Activated CD4-positive, alpha-beta T cell treated with anti-CD3 and anti-CD28 coated beads for 36 hours (primary cell): ENCODE measurements at regions not wholly inside any gene's neighbourhood (a gene's known extent, or its start where the extent isn't known, plus 50 kb on each side); places are given as distances from the start of the nearest gene placed in this dataset.

Experiments
- ATAC-seq: fragments of 200-7000 bp; cut with Tn5 transposase; one replicate; pipeline ENCODE4 v1.10.0; 2021; ENCODE audit warnings: mild to moderate bottlenecking, moderate library complexity
- CTCF ChIA-PET: fragments of 350-600 bp; sonication (Branson Sonifier 250); formaldehyde crosslinking; loops from one replicate; lab custom pipeline; 2021; ENCODE audit warnings: antibody characterized with exemption; lab: Charles Lee
- POLR2A ChIA-PET: fragments of 350-600 bp; sonication (Branson Sonifier 250); formaldehyde crosslinking; loops from one replicate; lab custom pipeline; 2021; ENCODE audit warnings: antibody characterized with exemption, inconsistent platforms; lab: Charles Lee
- DNase-seq: peaks from one replicate; pipeline ENCODE4 v3.0.0-alpha.2; 2020
- H3K27ac Mint-ChIP-seq: one replicate; pipeline ENCODE4 v1.8.0; 2021; ENCODE audit warnings: mixed read lengths
- H3K27me3 Mint-ChIP-seq: one replicate; pipeline ENCODE4 v1.8.0; 2021; ENCODE audit warnings: mixed read lengths
- H3K36me3 Mint-ChIP-seq: one replicate; pipeline ENCODE4 v1.8.0; 2021; ENCODE audit warnings: low read depth, mixed read lengths
- H3K4me1 Mint-ChIP-seq: one replicate; pipeline ENCODE4 v1.8.0; 2021; ENCODE audit warnings: mixed read lengths
- H3K4me3 Mint-ChIP-seq: one replicate; pipeline ENCODE4 v1.8.0; 2021; ENCODE audit warnings: mild to moderate bottlenecking, moderate library complexity, mixed read lengths
- H3K9me3 Mint-ChIP-seq: one replicate; pipeline ENCODE4 v1.8.0; 2021; ENCODE audit warnings: low read depth, mixed read lengths
- intact Hi-C, 2 experiments: fragments of 100-400 bp; cut with DNase I in 1 of 2; cut with micrococcal nuclease in 1 of 2; formaldehyde crosslinking; loops; one replicate each; pipeline versions ENCODE4 v1.14.2 to v1.15.1; 2022 to 2024; cut with DNase I, micrococcal nuclease

- H3K27me3 Mint-ChIP-seq: peaks cover 14% of the 10 kb centered on the region
- ChIA-PET POLR2A (no interaction called here), CTCF (interaction anchor here (1.2 to 1.5 kb wide), 2 partner anchors 35 to 71 kb away, joined by 3 to 5 read pairs; partner anchors contain the start of gene NECTIN1)
- no peaks in the 10 kb centered on the region for H3K9me3 Mint-ChIP-seq
- H3K4me1 Mint-ChIP-seq: no peaks in the 10 kb centered on the region
- H3K4me3 Mint-ChIP-seq: no peak overlapping the region
- DNase-seq: no peak
- intact Hi-C loops: no loop called here
- no peak overlapping the region for H3K27ac Mint-ChIP-seq
- H3K36me3 Mint-ChIP-seq: no peaks in the 10 kb centered on the region
- ATAC-seq: no peak
Measured at GRCh38 chr11:119800171-119800570, 71.2 kb upstream of the NECTIN1 start.

- CTCF ChIA-PET: interaction anchor here (1.5 kb wide), 1 partner anchor 70 kb away, joined by 3 read pairs; the partner anchor contains the start of gene NECTIN1
- DNase-seq (no peak), ATAC-seq (no peak)
- no peak overlapping the region for H3K4me3 Mint-ChIP-seq
- peaks cover 15% of the 10 kb centered on the region for H3K27me3 Mint-ChIP-seq
- no peaks in the 10 kb centered on the region for H3K36me3 Mint-ChIP-seq
- intact Hi-C loops: no loop called here
- POLR2A ChIA-PET: no interaction called here
- no peak overlapping the region for H3K27ac Mint-ChIP-seq
- H3K4me1 Mint-ChIP-seq: no peaks in the 10 kb centered on the region
- H3K9me3 Mint-ChIP-seq: no peaks in the 10 kb centered on the region
Measured at GRCh38 chr11:119798656-119799055, 69.7 kb upstream of the NECTIN1 start.

- intact Hi-C loops: no loop called here
- ChIA-PET POLR2A (no interaction called here), CTCF (interaction anchor here (0.9 kb wide), 1 partner anchor 311 kb away, joined by 3 read pairs; no protein-coding TSS in a partner anchor)
- no peaks in the 10 kb centered on the region for H3K36me3 Mint-ChIP-seq
- no peak overlapping the region for H3K4me3 Mint-ChIP-seq
- H3K9me3 Mint-ChIP-seq: no peaks in the 10 kb centered on the region
- ATAC-seq: no peak
- no peak overlapping the region for H3K27ac Mint-ChIP-seq
- no peaks in the 10 kb centered on the region for H3K4me1 Mint-ChIP-seq
- no peak for DNase-seq
- H3K27me3 Mint-ChIP-seq: peaks cover 15% of the 10 kb centered on the region
Measured at GRCh38 chr11:119797736-119798135, 68.7 kb upstream of the NECTIN1 start.

- Mint-ChIP-seq H3K4me1 (no peaks in the 10 kb centered on the region), H3K27ac (no peak overlapping the region), H3K4me3 (no peak overlapping the region), H3K9me3 (no peaks in the 10 kb centered on the region), H3K36me3 (no peaks in the 10 kb centered on the region), H3K27me3 (peaks cover 15% of the 10 kb centered on the region)
- ChIA-PET POLR2A (no interaction called here), CTCF (interaction anchor here (0.9 kb wide), 1 partner anchor 312 kb away, joined by 3 read pairs; no protein-coding TSS in a partner anchor)
- intact Hi-C loops: no loop called here
- no peak for ATAC-seq
- DNase-seq: no peak
Measured at GRCh38 chr11:119797123-119797611, 68.2 kb upstream of the NECTIN1 start.

GRCh38 chr11:119796363-119797060, 67.5 kb upstream of the NECTIN1 start:
- POLR2A ChIA-PET: no interaction called here
- Mint-ChIP-seq H3K4me1 (no peaks in the 10 kb centered on the region), H3K4me3 (no peak overlapping the region), H3K9me3 (no peaks in the 10 kb centered on the region), H3K27ac (no peak overlapping the region), H3K27me3 (peaks cover 14% of the 10 kb centered on the region), H3K36me3 (no peaks in the 10 kb centered on the region)
- intact Hi-C loops: no loop called here
- CTCF ChIA-PET: interaction anchor here (0.9 kb wide), 1 partner anchor 312 kb away, joined by 3 read pairs; no protein-coding TSS in a partner anchor
- ATAC-seq (no peak), DNase-seq (no peak)

GRCh38 chr11:119795690-119796089, 66.7 kb upstream of the NECTIN1 start:
- CTCF ChIA-PET: no interaction called here
- POLR2A ChIA-PET: no interaction called here
- intact Hi-C loops: no loop called here
- no peak overlapping the region for H3K27ac Mint-ChIP-seq
- H3K9me3 Mint-ChIP-seq: no peaks in the 10 kb centered on the region
- no peak for ATAC-seq
- no peaks in the 10 kb centered on the region for H3K4me1 Mint-ChIP-seq
- no peaks in the 10 kb centered on the region for H3K36me3 Mint-ChIP-seq
- peaks cover 11% of the 10 kb centered on the region for H3K27me3 Mint-ChIP-seq
- no peak overlapping the region for H3K4me3 Mint-ChIP-seq
- no peak for DNase-seq

GRCh38 chr11:119795231-119795630, 66.2 kb upstream of the NECTIN1 start:
- H3K9me3 Mint-ChIP-seq: no peaks in the 10 kb centered on the region
- H3K36me3 Mint-ChIP-seq: no peaks in the 10 kb centered on the region
- H3K4me1 Mint-ChIP-seq: no peaks in the 10 kb centered on the region
- no peak overlapping the region for H3K4me3 Mint-ChIP-seq
- intact Hi-C loops: no loop called here
- DNase-seq (no peak), ATAC-seq (no peak)
- POLR2A ChIA-PET: no interaction called here
- H3K27me3 Mint-ChIP-seq: peaks cover 11% of the 10 kb centered on the region
- H3K27ac Mint-ChIP-seq: no peak overlapping the region
- CTCF ChIA-PET: no interaction called here

- H3K27me3 Mint-ChIP-seq: peaks cover 11% of the 10 kb centered on the region
- intact Hi-C loops: no loop called here
- no peaks in the 10 kb centered on the region for H3K9me3 Mint-ChIP-seq
- ATAC-seq (no peak), DNase-seq (no peak)
- no peaks in the 10 kb centered on the region for H3K36me3 Mint-ChIP-seq
- CTCF ChIA-PET: no interaction called here
- no peak overlapping the region for H3K27ac Mint-ChIP-seq
- no peak overlapping the region for H3K4me3 Mint-ChIP-seq
- H3K4me1 Mint-ChIP-seq: no peaks in the 10 kb centered on the region
- POLR2A ChIA-PET: no interaction called here
Measured at GRCh38 chr11:119794756-119795155, 65.8 kb upstream of the NECTIN1 start.

GRCh38 chr11:119794141-119794665, 65.2 kb upstream of the NECTIN1 start:
- Mint-ChIP-seq H3K4me1 (no peaks in the 10 kb centered on the region), H3K36me3 (no peaks in the 10 kb centered on the region), H3K4me3 (no peak overlapping the region), H3K9me3 (no peaks in the 10 kb centered on the region), H3K27me3 (peaks cover 11% of the 10 kb centered on the region), H3K27ac (no peak overlapping the region)
- no peak for DNase-seq
- CTCF ChIA-PET: interaction anchor here (0.8 kb wide), 1 partner anchor 9 kb away, joined by 3 read pairs; no protein-coding TSS in a partner anchor
- POLR2A ChIA-PET: interaction anchor here (0.6 kb wide), 1 partner anchor 16 kb away, joined by 4 read pairs; no protein-coding TSS in a partner anchor
- intact Hi-C loops: no loop called here
- no peak for ATAC-seq

GRCh38 chr11:119793335-119793984, 64.5 kb upstream of the NECTIN1 start:
- Mint-ChIP-seq H3K4me3 (no peak overlapping the region), H3K27me3 (peaks cover 5% of the 10 kb centered on the region)
- CTCF ChIA-PET: interaction anchor here (0.8 kb wide), 1 partner anchor 10 kb away, joined by 3 read pairs; no protein-coding TSS in a partner anchor

GRCh38 chr11:119791701-119792151, 62.7 kb upstream of the NECTIN1 start:
- DNase-seq: no peak

More at GRCh38 chr11:119793335-119793984, 64.5 kb upstream of the NECTIN1 start:
- no peak overlapping the region for H3K27ac Mint-ChIP-seq
- DNase-seq: no peak
- H3K4me1 Mint-ChIP-seq: no peaks in the 10 kb centered on the region
- no peak for ATAC-seq
- H3K9me3 Mint-ChIP-seq: no peaks in the 10 kb centered on the region
- intact Hi-C loops: no loop called here
- H3K36me3 Mint-ChIP-seq: no peaks in the 10 kb centered on the region
- POLR2A ChIA-PET: interaction anchor here (0.6 kb wide), 3 partner anchors 16 to 239 kb away, joined by 3 to 4 read pairs (median 3); no protein-coding TSS in a partner anchor

More at GRCh38 chr11:119791701-119792151, 62.7 kb upstream of the NECTIN1 start:
- Mint-ChIP-seq H3K36me3 (no peaks in the 10 kb centered on the region), H3K27ac (no peak overlapping the region), H3K4me1 (no peaks in the 10 kb centered on the region), H3K9me3 (no peaks in the 10 kb centered on the region), H3K4me3 (no peak overlapping the region), H3K27me3 (peaks cover 4% of the 10 kb centered on the region)
- ChIA-PET POLR2A (no interaction called here), CTCF (no interaction called here)
- no peak for ATAC-seq
- intact Hi-C loops: no loop called here
